Activated naive CD8-positive, alpha-beta T cell (primary cell): ENCODE measurements at regions not wholly inside any gene's neighbourhood (a gene's known extent, or its start where the extent isn't known, plus 50 kb on each side); places are given as distances from the start of the nearest gene placed in this dataset.
"Not testable (repeated sequence)": the region's sequence is repeated elsewhere in the genome, so short reads cannot be mapped to it uniquely, and the experiment has no call there.

Experiments used
- H3K27ac Mint-ChIP-seq: one replicate; pipeline ENCODE4 v1.8.0; 2021; ENCODE audit warnings: mixed read lengths
- H3K27me3 Mint-ChIP-seq: one replicate; pipeline ENCODE4 v1.8.0; 2021; ENCODE audit warnings: mixed read lengths
- H3K36me3 Mint-ChIP-seq: one replicate; pipeline ENCODE4 v1.8.0; 2021; ENCODE audit warnings: mixed read lengths
- H3K4me1 Mint-ChIP-seq: one replicate; pipeline ENCODE4 v1.8.0; 2021; ENCODE audit warnings: low read depth, mixed read lengths
- H3K4me3 Mint-ChIP-seq: one replicate; pipeline ENCODE4 v1.8.0; 2021; ENCODE audit warnings: mild to moderate bottlenecking, mixed read lengths
- H3K9me3 Mint-ChIP-seq: one replicate; pipeline ENCODE4 v1.8.0; 2021; ENCODE audit warnings: low read depth, mixed read lengths

DNA sequence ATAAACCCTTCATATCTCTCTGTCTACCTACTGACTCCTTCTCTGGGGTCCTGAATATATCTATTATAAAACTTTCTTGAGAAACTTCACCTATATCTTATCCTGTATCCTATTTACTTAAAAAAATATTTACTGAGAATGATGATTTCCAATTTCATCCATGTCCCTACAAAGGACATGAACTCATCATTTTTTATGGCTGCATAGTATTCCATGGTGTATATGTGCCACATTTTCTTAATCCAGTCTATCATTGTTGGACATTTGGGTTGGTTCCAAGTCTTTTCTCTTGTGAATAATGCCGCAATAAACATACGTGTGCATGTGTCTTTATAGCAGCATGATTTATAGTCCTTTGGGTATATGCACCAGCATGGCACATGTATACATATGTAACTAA, 301.7 kb upstream of the RAI14 start:
- not testable (repeated sequence) for H3K9me3 Mint-ChIP-seq, H3K36me3 Mint-ChIP-seq, H3K4me3 Mint-ChIP-seq, H3K4me1 Mint-ChIP-seq, H3K27ac Mint-ChIP-seq, H3K27me3 Mint-ChIP-seq

GRCh38 chr5:34371417-34371816, 284.7 kb upstream of the RAI14 start:
- H3K4me3 Mint-ChIP-seq, H3K27ac Mint-ChIP-seq, H3K4me1 Mint-ChIP-seq, H3K27me3 Mint-ChIP-seq, H3K9me3 Mint-ChIP-seq, H3K36me3 Mint-ChIP-seq: not testable (repeated sequence)

DNA sequence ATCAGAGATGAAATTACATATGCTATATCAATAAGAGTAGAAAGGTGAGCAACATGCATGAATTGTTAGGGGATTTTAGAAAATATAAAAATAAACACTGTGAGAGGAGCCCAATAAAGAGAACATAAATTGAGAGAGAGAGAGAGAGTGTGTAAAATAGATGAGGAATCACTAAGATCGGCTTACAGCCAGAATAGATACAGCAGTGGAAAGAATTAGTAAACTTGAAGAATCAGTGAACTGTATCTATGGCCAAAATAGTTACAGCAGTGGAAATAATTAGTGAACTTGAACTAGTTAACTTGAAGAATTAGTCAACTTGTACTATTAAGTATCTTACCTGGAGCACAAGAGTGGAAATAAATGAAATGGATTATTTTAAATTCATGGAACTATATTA, 284.3 kb upstream of the RAI14 start:
- not testable (repeated sequence) for H3K4me3 Mint-ChIP-seq

DNA sequence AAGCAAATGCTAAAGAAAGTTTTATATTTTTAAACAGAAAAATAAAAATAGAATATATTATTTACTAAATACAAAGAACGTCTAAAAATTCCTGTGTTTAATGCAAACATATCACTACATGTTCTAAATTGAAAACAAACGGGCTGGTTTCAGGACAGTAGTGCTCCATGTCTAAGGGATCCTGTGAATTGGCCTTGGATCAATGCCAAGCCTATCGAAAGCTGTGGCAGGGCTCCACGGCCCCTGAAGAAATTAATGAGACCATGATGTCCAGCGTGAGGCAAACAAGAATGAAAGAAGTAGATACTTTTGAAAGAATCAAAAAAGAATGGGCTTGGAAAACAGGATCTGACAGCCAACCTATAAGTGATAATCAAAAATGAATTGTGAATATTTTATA, 283.4 kb upstream of the RAI14 start:
- H3K36me3 Mint-ChIP-seq, H3K4me3 Mint-ChIP-seq, H3K4me1 Mint-ChIP-seq, H3K27ac Mint-ChIP-seq, H3K27me3 Mint-ChIP-seq, H3K9me3 Mint-ChIP-seq: not testable (repeated sequence)

More for the DNA sequence above, 284.3 kb upstream of the RAI14 start:
- not testable (repeated sequence) for H3K4me1 Mint-ChIP-seq, H3K36me3 Mint-ChIP-seq, H3K27ac Mint-ChIP-seq, H3K9me3 Mint-ChIP-seq, H3K27me3 Mint-ChIP-seq

DNA sequence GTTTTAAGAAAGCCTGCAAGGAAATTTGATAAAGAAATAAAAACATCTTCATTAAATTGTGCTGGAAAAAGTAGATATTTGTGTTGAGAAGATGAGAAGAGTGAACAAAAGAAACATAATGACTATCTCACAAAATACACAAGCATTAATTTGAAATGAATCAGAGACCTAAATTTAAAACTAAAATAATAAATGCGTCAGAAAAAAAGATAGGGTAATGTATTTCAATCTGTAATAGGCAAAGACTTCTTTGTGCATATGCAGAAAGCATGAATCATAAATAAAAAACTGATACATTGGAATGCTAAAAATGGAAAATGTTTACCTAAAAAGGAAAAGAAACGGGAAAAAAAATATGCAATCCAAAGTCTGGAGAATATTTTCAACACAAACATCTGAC, 278.5 kb upstream of the RAI14 start:
- not testable (repeated sequence) for H3K4me1 Mint-ChIP-seq, H3K27me3 Mint-ChIP-seq, H3K36me3 Mint-ChIP-seq, H3K9me3 Mint-ChIP-seq, H3K4me3 Mint-ChIP-seq, H3K27ac Mint-ChIP-seq

DNA sequence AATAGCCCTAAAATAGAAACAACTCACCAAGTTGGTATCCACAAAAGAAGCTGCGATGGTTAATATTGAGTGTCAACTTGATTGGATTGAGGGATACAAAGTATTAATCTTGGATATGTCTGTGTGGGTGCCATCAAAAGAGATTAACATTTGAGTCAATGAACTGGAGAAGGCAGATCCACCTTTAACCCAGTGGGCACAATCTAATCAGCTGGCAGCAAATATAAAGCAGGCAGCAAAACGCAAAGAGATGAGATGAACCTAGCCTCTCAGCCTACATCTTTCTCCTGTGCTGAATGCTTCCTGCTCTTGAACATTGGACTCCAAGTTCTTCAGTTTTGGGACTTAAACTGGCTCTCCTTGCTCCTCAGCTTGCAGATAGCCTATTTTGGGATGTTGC, 277.6 kb upstream of the RAI14 start:
- H3K9me3 Mint-ChIP-seq, H3K4me1 Mint-ChIP-seq, H3K27ac Mint-ChIP-seq, H3K36me3 Mint-ChIP-seq, H3K27me3 Mint-ChIP-seq, H3K4me3 Mint-ChIP-seq: not testable (repeated sequence)

DNA sequence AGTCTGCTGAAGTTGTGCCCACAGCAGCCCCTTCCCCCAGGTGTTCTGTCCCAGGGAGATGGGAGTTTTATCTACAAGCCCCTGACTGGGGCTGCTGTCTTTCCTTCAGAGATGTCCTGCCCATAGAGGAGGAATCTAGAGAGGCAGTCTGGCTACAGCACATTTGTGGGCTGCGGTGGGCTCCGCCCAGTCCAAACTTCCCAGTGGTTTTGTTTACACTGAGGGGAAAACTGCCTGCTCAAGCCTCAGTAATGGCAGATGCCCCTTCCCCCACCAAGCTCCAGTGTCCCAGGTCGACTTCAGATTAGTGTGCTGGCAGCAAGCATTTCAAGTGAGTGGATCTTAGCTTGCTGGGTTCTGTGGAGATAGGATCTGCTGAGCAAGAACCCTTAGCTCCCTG, 267.4 kb upstream of the RAI14 start:
- H3K9me3 Mint-ChIP-seq, H3K27me3 Mint-ChIP-seq, H3K27ac Mint-ChIP-seq, H3K36me3 Mint-ChIP-seq, H3K4me3 Mint-ChIP-seq, H3K4me1 Mint-ChIP-seq: not testable (repeated sequence)

DNA sequence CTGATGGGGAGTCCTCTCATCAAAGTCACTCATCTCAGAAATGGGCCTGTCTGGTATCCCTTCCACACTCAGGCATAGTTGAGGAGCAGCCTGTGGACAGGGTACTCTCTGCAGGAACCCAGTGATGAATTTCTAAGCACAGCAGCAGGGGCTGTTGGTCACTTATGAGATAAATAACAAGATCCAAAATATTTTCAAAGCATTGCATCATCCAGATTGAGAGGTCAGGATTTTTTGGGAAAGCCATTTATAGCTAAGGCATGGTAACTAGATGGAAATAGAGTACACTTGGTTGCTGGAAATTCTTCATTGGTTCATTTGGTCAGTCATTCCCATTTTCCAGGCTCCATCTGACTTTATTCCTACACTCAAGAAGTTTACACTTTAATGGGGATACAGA, 246.8 kb upstream of the RAI14 start:
- H3K4me1 Mint-ChIP-seq, result no peaks in the 10 kb centered on the region
- no peaks in the 10 kb centered on the region for H3K9me3 Mint-ChIP-seq
- no peak overlapping the region for H3K27ac Mint-ChIP-seq
- no peak overlapping the region for H3K4me3 Mint-ChIP-seq
- no peaks in the 10 kb centered on the region for H3K36me3 Mint-ChIP-seq
- H3K27me3 Mint-ChIP-seq, result no peaks in the 10 kb centered on the region

DNA sequence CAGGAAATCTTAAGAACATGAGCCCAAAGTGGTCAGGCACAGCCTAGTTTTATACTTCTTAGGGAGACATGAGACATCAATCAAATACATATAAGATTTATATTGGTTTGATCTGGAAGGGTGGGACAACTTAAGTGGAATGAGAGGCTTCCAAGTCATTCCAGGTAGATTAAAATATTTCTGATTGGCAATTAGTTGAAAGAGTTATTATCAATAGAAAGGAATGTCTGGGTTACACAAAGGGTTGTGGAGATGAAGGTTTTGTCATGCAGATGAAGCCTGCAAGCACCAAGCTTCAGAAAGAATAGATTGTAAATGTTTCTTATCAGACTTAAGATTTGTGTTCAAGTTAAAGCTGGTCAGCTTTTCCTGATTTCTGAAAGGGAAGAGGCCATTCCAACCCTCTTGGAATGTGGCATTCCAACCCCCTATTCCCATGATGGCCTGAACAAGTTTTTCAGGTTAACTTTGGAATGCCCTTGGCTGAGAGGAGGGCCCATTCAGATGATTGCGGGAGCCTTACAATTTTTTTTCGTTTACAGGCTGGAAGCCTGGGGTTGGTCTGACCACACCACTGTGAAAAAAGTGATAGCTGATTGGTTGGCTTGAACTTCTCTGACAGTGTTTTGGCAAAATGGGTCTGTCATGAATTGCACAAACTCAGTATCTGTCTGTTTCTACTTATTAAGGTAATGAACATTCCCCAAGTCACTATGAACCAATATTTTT, 245.6 kb upstream of the RAI14 start:
- Mint-ChIP-seq H3K27ac (no peak overlapping the region), H3K27me3 (peaks cover 2% of the 10 kb centered on the region), H3K9me3 (no peaks in the 10 kb centered on the region), H3K4me3 (no peak overlapping the region), H3K4me1 (peaks cover under 1% of the 10 kb centered on the region), H3K36me3 (no peaks in the 10 kb centered on the region)

- Mint-ChIP-seq H3K4me1 (peaks cover 2% of the 10 kb centered on the region), H3K27me3 (peaks cover 3% of the 10 kb centered on the region), H3K27ac (no peak overlapping the region), H3K36me3 (no peaks in the 10 kb centered on the region), H3K4me3 (no peak overlapping the region), H3K9me3 (no peaks in the 10 kb centered on the region)
Measured at GRCh38 chr5:34411470-34412346, 244.4 kb upstream of the RAI14 start.

DNA sequence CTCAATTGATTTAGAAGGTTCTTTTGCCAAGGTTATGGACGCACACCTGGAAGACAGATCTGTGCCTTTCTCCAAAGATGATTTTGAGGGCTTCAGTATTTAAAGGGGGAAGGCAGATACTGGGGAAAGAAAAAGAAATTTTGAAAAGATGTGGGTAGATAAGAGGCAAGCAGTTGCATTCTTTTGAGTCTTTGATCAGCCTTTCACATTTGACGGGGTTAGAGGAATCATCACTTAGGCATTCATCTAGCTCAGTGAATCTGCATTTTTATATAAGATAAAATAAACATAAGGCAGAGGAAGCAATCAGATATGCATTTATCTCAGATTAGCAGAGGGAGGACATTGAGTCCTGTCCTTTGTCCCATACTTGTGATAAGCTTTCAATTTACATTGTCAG, 243.4 kb upstream of the RAI14 start:
- H3K27ac Mint-ChIP-seq, result no peak overlapping the region
- peaks cover 3% of the 10 kb centered on the region for H3K27me3 Mint-ChIP-seq
- no peaks in the 10 kb centered on the region for H3K9me3 Mint-ChIP-seq
- no peaks in the 10 kb centered on the region for H3K36me3 Mint-ChIP-seq
- H3K4me1 Mint-ChIP-seq, result peaks cover 2% of the 10 kb centered on the region
- H3K4me3 Mint-ChIP-seq, result no peak overlapping the region

GRCh38 chr5:34415559-34416198, 240.4 kb upstream of the RAI14 start:
- H3K9me3 Mint-ChIP-seq, result no peaks in the 10 kb centered on the region
- peaks cover 2% of the 10 kb centered on the region for H3K36me3 Mint-ChIP-seq
- no peak overlapping the region for H3K4me3 Mint-ChIP-seq
- H3K27ac Mint-ChIP-seq, result no peak overlapping the region
- peaks cover 2% of the 10 kb centered on the region for H3K4me1 Mint-ChIP-seq
- peaks cover 3% of the 10 kb centered on the region for H3K27me3 Mint-ChIP-seq

DNA sequence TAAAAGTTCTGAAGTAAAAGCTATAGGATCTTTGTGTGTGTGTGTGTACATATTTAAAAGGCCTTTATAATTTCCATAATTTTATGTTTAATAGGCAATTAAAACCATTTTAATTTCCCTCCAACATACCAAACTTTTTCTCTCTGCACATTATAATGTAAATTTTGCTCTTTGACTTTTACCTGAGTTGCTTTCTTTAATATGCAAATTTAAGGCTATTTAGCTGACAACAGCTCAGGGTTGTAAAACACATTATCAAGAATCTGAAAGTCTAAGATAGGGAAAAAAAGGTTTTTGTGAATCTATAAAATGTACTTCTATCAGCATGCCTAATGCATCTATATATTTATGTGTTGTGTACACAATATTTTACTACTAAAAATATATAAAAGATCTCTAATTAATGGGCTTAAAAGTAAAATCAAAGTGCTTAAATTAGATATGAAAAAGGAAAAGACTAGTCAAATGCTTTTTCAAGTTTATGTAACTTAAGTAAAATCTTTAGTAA, 239.6 kb upstream of the RAI14 start:
- no peak overlapping the region for H3K4me3 Mint-ChIP-seq
- peaks cover 2% of the 10 kb centered on the region for H3K36me3 Mint-ChIP-seq

GRCh38 chr5:34420191-34420590, 235.9 kb upstream of the RAI14 start:
- H3K4me3 Mint-ChIP-seq, H3K36me3 Mint-ChIP-seq, H3K27me3 Mint-ChIP-seq, H3K9me3 Mint-ChIP-seq, H3K4me1 Mint-ChIP-seq, H3K27ac Mint-ChIP-seq: not testable (repeated sequence)

More for the DNA sequence above, 239.6 kb upstream of the RAI14 start:
- Mint-ChIP-seq H3K27ac (no peak overlapping the region), H3K27me3 (peaks cover 3% of the 10 kb centered on the region), H3K9me3 (no peaks in the 10 kb centered on the region), H3K4me1 (peaks cover 2% of the 10 kb centered on the region)

DNA sequence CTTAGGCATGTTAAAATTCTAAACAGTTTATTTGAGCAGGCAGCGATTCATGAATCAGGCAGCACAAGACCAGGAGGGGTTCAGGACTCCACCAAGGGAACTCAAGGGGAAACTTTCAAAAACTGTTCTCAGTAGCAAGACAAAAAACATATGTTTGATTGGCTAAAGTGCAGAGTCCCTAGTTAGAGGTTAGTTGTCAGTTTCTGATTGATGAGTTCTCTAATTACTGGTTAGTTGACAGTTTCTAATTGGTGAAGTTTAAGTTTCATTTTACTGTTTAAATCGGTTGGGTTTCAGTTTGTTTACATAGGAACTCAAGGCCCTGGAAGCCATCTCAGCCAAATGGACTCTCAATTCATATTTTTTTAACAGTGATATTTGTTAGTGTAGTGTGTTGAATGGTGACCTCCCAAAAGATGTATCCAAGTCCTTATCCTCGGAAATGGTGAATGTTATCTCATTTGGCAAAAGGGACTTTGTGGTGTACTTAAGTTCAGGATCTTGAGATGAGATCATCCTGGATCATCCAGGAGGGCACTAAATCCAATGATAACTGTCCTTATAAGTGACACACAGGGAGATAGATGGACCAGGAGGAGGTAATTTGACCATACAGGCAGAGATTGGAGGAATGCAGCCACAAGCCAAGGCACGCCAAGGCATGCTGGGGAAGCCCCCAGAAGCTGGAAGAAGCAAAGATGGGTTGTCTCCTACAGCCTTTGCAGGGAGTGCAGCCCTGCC, 219.2 kb upstream of the RAI14 start:
- Mint-ChIP-seq H3K36me3 (peaks cover 2% of the 10 kb centered on the region), H3K4me1 (no peaks in the 10 kb centered on the region)

More for the DNA sequence above, 219.2 kb upstream of the RAI14 start:
- H3K9me3 Mint-ChIP-seq, result no peaks in the 10 kb centered on the region
- H3K4me3 Mint-ChIP-seq, result no peak overlapping the region
- peaks cover 5% of the 10 kb centered on the region for H3K27me3 Mint-ChIP-seq
- no peak overlapping the region for H3K27ac Mint-ChIP-seq
